ENCODE measurements at regions not wholly inside any gene's neighbourhood (a gene's known extent, or its start where the extent isn't known, plus 50 kb on each side); places are given as distances from the start of the nearest gene placed in this dataset.
"Not testable (repeated sequence)": the region's sequence is repeated elsewhere in the genome, so short reads cannot be mapped to it uniquely, and the experiment has no call there.

GRCh38 chr2:185265747-185266146 is 472.9 kb upstream of the FSIP2 start:
- DNase-seq (ENCODE audit: low read depth in 2 of 2) = no peak

DNA sequence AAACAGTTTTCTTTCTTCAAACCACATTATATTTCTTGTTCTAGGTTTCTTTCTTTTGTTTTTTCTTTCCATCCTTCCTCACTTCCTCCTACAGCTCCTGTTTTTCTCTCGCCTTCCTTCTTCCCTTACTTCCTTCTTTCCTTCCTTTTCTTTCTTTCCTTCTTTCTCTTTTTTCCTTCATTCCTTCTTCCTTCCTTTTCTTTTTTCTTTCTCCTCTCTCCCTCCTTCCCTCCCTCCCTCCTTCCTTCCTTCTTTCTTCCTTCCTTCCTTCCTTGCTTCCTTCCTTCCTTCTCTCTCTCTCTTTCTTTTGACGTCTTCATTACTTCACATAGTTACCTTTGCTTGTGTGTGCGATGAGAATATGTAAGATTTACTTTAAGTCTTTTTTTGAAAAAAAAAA is 470.0 kb upstream of the FSIP2 start:
- DNase-seq (ENCODE audit: low read depth in 2 of 2) = no peak

- no peak for DNase-seq (ENCODE audit: low read depth in 2 of 2)
These were observed 463.7 kb upstream of the FSIP2 start for GRCh38 chr2:185274718-185275484.

DNA sequence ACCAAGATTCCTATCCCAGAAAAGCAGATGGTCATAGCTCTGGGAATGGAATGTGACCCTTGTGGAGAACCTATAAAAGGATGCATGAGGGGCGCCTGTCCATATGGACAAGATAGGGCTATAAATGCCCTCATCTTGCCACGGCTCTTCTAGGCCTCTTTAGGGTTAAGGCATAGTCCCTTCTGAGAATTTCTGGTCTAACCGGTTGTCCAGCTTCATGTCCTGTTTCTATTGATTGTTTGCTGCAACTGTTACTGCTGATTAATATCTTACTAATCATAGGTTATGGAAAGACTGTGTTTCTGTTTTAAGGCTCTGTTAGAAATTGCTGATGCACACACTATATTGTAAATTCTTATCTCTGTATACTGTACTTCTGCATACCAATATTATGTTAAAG is 462.6 kb upstream of the FSIP2 start:
- not testable (repeated sequence) for DNase-seq (ENCODE audit: low read depth in 2 of 2)

- DNase-seq (ENCODE audit: low read depth in 2 of 2) = no peak
These were observed 459.8 kb upstream of the FSIP2 start for GRCh38 chr2:185278761-185279160.

DNA sequence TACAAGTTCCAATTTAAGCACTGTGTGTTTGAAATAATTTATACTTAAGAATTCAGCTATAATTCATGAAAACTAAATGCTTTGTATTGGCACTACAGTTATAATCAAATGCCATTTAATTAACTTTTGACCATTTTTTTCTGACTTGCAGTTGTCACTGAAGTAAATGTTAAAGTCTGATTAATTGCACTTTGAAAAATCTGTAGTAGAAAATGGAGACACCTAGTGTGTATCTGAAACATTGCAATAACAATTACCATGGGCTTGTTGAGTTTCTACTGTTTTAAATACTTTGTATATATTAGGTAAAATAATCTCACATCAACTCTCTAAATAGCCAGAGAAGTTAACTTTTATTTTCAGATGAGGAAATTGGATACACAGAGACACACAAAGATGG is 458.6 kb upstream of the FSIP2 start:
- DNase-seq (ENCODE audit: low read depth in 2 of 2) = peak in 1 of 2 experiments; percentile 3

DNA sequence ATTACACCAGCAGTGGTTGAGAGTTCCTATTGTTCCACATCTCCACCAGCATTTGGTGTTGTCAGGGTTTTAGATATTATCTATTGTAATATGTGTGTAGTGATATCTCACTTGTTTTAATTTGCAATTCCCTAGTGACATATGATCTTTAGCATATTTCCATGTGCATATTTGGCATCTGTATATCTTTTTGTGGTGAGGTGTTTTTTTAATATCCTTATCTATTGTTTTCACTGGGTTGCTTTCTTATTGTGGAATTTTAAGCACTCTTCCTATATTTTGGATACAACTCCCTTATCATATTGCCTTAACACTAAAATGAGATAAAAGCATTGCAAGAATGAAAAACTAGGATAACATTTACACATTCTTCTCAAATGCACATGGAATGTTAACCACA is 453.9 kb upstream of the FSIP2 start:
- DNase-seq (ENCODE audit: low read depth in 2 of 2) = no peak

GRCh38 chr2:185290012-185290411 is 448.6 kb upstream of the FSIP2 start:
- DNase-seq (ENCODE audit: low read depth in 2 of 2) = not testable (repeated sequence)

- peak; percentile 8 to 14 for DNase-seq (ENCODE audit: low read depth in 2 of 2)
These were observed 447.5 kb upstream of the FSIP2 start for GRCh38 chr2:185291035-185291647.

GRCh38 chr2:185299867-185300266 is 438.7 kb upstream of the FSIP2 start:
- no peak for DNase-seq (ENCODE audit: low read depth in 2 of 2)

GRCh38 chr2:185306119-185306518 is 432.5 kb upstream of the FSIP2 start:
- no peak for DNase-seq (ENCODE audit: low read depth in 2 of 2)

DNA sequence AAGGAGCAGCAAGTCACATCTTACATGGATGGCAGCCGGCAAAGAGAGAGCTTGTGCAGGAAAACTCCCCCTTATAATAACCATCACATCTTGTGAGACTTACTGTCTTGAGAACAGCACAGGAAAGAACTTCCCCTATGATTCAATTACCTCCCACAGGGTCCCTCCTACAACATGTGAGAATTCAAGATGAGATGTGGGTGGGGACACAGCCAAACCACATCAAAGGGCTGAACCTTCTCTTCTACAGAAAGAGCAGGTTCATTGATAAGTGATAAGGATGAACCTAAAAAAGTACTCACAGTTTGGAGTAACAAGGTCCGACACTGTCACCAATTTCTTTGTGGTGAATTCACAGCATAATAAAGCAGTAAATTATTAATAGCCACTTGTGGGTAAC is 422.2 kb upstream of the FSIP2 start:
- no peak for DNase-seq (ENCODE audit: low read depth in 2 of 2)

GRCh38 chr2:185318271-185318724 is 420.3 kb upstream of the FSIP2 start:
- no peak for DNase-seq (ENCODE audit: low read depth in 2 of 2)

- DNase-seq (ENCODE audit: low read depth in 2 of 2) = no peak
These were observed 402.7 kb upstream of the FSIP2 start for GRCh38 chr2:185335879-185336278.

GRCh38 chr2:185337033-185337432 is 401.6 kb upstream of the FSIP2 start:
- no peak for DNase-seq (ENCODE audit: low read depth in 2 of 2)

DNA sequence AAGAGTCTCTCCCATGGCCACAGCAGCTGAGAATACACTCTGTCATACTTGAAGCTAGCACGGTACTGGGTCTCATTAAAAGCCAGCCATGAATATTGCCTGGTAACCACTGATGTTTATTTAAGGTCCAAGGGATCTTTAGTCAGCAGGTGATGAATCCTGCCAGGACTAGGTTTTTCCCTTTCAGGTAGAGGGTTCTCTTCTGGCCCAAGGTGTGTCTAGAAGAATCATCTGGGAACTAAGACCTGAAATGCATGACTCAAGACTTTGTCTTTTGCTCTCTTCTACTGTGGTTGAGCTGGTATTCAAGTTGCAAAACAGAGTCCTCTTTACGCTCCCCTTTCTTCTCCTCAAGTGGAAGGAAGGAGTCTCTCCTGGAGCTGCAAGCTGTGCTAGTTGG is 400.5 kb upstream of the FSIP2 start:
- DNase-seq (ENCODE audit: low read depth in 2 of 2) = no peak

DNA sequence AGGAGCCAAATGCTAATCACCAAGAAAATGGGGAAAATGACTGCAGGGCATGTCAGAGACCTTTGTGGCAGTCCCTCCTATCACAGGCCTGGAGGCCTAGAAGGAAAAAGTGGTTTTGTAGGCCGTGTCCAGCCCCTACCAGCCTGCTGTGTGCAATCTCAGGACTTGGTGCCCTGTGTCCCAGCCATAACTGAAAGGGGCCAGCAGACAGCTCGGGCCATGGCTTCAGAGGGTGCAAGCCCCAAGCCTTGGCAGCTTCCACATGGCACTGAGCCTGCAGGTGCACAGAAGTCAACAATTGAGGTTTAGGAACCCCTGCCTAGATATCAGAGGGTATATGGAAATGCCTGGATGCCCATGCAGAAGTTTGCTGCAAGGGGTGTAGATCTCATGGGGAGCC is 391.2 kb upstream of the FSIP2 start:
- no peak for DNase-seq (ENCODE audit: low read depth in 2 of 2)

DNA sequence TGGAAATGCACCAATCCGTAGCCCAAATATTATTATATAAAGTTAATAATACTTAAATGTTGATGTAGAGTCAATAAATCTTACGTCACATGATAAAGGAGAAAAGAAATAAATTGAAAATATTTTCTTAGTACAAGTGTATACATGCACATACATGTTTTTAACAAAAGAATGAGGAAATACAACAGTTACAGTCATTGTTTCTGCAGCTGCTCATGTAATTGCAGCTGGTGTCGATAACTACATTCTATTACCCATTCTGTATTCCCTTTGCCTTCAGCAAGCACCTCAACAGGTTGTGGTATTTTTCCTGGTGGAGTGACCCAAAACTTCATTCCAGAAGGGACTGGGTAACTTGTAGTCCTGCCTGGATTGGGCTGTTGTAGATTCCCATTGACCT is 377.8 kb upstream of the FSIP2 start:
- DNase-seq (ENCODE audit: low read depth in 2 of 2) = no peak

GRCh38 chr2:185372188-185372587 is 366.4 kb upstream of the FSIP2 start:
- peak; percentile 34 to 41 for DNase-seq (ENCODE audit: low read depth in 2 of 2)

- no peak for DNase-seq (ENCODE audit: low read depth in 2 of 2)
These were observed 365.4 kb upstream of the FSIP2 start for GRCh38 chr2:185373229-185373628.

- no peak for DNase-seq (ENCODE audit: low read depth in 2 of 2)
These were observed 363.7 kb upstream of the FSIP2 start for GRCh38 chr2:185374878-185375277.

DNA sequence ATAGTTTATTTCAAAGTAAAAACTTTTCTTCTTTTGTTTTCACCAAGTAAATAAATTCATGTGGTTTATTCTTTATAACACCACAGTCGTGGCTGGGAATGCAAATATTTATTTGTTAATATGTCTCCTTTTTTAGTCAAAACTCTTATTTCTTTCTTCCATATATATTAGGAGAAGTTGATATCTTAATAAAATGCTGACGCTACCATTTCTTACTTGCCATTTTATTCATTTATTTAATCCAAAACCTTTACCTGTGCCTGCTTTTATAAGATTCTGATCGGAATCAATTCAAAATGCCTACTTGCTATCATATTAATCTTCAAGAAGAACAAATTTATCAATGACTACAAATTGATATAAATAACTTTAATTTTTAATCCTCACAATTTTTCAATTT is 362.9 kb upstream of the FSIP2 start:
- no peak for DNase-seq (ENCODE audit: low read depth in 2 of 2)

DNA sequence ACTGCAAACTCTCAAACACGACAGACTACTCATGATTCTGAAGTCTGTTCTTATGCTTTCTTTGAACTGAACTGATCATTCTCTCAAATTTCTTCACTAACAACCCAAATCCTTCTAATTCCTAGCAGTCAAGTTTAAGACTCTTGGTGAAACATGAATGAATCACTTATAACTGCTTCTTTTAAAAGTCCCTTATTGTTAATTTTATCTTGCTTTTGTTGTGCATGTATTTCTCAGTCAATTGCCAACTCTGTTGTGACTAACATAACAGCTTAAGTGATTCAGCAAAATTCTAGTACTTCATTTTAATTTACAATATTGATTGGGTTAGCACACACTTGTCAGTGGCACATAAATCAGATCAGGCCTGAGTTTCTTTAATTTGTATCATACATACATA is 357.0 kb upstream of the FSIP2 start:
- no peak for DNase-seq (ENCODE audit: low read depth in 2 of 2)

Measured in fibroblast of skin of left quadriceps (primary cell).